DND-41 (cell line): ENCODE measurements at regions not wholly inside any gene's neighbourhood (a gene's known extent, or its start where the extent isn't known, plus 50 kb on each side); places are given as distances from the start of the nearest gene placed in this dataset.

Source experiments
- EZH2 ChIP-seq: IDR thresholded peaks from 3 replicates; pipeline ENCODE4 v1.6.1; 2012; ENCODE audit warnings: borderline replicate concordance, low read depth, mild to moderate bottlenecking, moderate library complexity, low read length, inconsistent platforms; ENCODE audit not compliant: severe bottlenecking
- TF ChIP-seq, protein P1 (sequence below): IDR thresholded peaks from 2 replicates; pipeline ENCODE4 v1.5.1; 2012; ENCODE audit warnings: borderline replicate concordance, low read length, moderate library complexity, mild to moderate bottlenecking; ENCODE audit not compliant: poor library complexity, severe bottlenecking; ENCODE audit errors: extremely low read depth

DNA sequence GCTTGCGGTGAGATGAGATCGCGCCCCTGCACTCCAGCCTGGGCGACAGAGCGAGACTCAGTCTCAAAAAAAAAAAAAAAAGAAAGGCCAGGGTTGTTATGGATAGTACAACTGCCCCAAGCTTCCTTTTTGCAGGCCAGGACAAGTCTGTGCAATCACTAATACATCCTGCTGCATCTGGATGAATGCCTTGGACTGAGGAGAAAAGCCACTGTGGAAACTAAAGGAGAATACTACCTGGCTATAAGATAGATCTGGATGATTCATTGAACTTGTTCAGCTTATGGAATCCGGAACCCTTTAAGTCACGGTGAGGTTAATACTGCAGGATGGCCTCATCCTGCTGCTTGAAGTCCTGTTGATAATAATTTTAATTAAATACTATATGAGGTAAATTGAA is 278.2 kb downstream of the TFAP2A start:
- TF ChIP-seq EZH2: no peak
- TF ChIP-seq, protein P1, sequence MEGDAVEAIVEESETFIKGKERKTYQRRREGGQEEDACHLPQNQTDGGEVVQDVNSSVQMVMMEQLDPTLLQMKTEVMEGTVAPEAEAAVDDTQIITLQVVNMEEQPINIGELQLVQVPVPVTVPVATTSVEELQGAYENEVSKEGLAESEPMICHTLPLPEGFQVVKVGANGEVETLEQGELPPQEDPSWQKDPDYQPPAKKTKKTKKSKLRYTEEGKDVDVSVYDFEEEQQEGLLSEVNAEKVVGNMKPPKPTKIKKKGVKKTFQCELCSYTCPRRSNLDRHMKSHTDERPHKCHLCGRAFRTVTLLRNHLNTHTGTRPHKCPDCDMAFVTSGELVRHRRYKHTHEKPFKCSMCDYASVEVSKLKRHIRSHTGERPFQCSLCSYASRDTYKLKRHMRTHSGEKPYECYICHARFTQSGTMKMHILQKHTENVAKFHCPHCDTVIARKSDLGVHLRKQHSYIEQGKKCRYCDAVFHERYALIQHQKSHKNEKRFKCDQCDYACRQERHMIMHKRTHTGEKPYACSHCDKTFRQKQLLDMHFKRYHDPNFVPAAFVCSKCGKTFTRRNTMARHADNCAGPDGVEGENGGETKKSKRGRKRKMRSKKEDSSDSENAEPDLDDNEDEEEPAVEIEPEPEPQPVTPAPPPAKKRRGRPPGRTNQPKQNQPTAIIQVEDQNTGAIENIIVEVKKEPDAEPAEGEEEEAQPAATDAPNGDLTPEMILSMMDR: no peak
